Neural progenitor cell (in vitro differentiated cells): ENCODE measurements at regions not wholly inside any gene's neighbourhood (a gene's known extent, or its start where the extent isn't known, plus 50 kb on each side); places are given as distances from the start of the nearest gene placed in this dataset.

Experiments
- DNase-seq: peaks from one replicate; pipeline ENCODE4 v3.0.0-alpha.2; 2016; ENCODE audit warnings: low spot score
- H2AFZ ChIP-seq: fragments of 200-600 bp; sonication (generic); replicated peaks from 2 replicates; pipeline ENCODE4 v1.6.1; 2016; ENCODE audit warnings: antibody characterized with exemption
- H3F3A ChIP-seq: fragments of 200-600 bp; sonication (generic); 2 replicates; pipeline ENCODE4 v1.6.1; 2016; ENCODE audit warnings: antibody characterized with exemption, low read depth
- H3K27ac ChIP-seq: fragments of 200-600 bp; sonication (generic); 2 replicates; pipeline ENCODE4 v1.5.1; 2016; ENCODE audit warnings: mild to moderate bottlenecking
- H3K27me3 ChIP-seq: fragments of 200-600 bp; sonication (generic); 2 replicates; pipeline ENCODE4 v1.6.1; 2016; ENCODE audit warnings: mild to moderate bottlenecking, moderate library complexity
- H3K36me3 ChIP-seq: fragments of 200-600 bp; sonication (generic); 2 replicates; pipeline ENCODE4 v1.5.1; 2016
- H3K4me1 ChIP-seq: fragments of 200-600 bp; sonication (generic); 2 replicates; pipeline ENCODE4 v1.6.1; 2016; ENCODE audit warnings: mixed run types
- H3K4me2 ChIP-seq: fragments of 200-600 bp; sonication (generic); 2 replicates; pipeline ENCODE4 v1.6.1; 2016
- H3K4me3 ChIP-seq: fragments of 200-600 bp; sonication (generic); 2 replicates; pipeline ENCODE4 v1.5.1; 2016
- H3K79me2 ChIP-seq: fragments of 200-600 bp; sonication (generic); 2 replicates; pipeline ENCODE4 v1.6.1; 2016; ENCODE audit warnings: low read depth
- H3K9ac ChIP-seq: fragments of 200-600 bp; sonication (generic); 2 replicates; pipeline ENCODE4 v1.6.1; 2016
- H3K9me3 ChIP-seq: fragments of 200-600 bp; sonication (generic); 2 replicates; pipeline ENCODE4 v1.5.1; 2016; ENCODE audit warnings: low read depth
- H4K20me1 ChIP-seq: fragments of 200-600 bp; sonication (generic); 2 replicates; pipeline ENCODE4 v1.6.1; 2016; ENCODE audit warnings: low read depth
- H3K27ac Mint-ChIP-seq: 3 replicates; pipeline ENCODE4 v1.8.0; 2021; ENCODE audit warnings: mixed read lengths
- H3K27me3 Mint-ChIP-seq: 2 replicates; pipeline ENCODE4 v1.8.0; 2022; ENCODE audit warnings: low read depth, mild to moderate bottlenecking, inconsistent platforms, moderate library complexity, mixed read lengths; ENCODE audit not compliant: insufficient read depth
- H3K36me3 Mint-ChIP-seq: 3 replicates; pipeline ENCODE4 v1.8.0; 2021; ENCODE audit warnings: mixed read lengths
- H3K4me1 Mint-ChIP-seq: 3 replicates; pipeline ENCODE4 v1.8.0; 2021; ENCODE audit warnings: mixed read lengths
- H3K4me3 Mint-ChIP-seq: 3 replicates; pipeline ENCODE4 v1.8.0; 2021; ENCODE audit warnings: mild to moderate bottlenecking, moderate library complexity, mixed read lengths
- H3K9me3 Mint-ChIP-seq: 3 replicates; pipeline ENCODE4 v1.8.0; 2020; ENCODE audit warnings: mixed read lengths
- EZH2 ChIP-seq: fragments of 200-600 bp; sonication (generic); IDR thresholded peaks from 2 replicates; pipeline ENCODE4 v1.6.1; 2017; ENCODE audit warnings: antibody characterized with exemption, mild to moderate bottlenecking, moderate library complexity
- EZH2phosphoT487 ChIP-seq: fragments of 200-600 bp; sonication (generic); IDR thresholded peaks from 2 replicates; pipeline ENCODE4 v1.6.1; 2017; ENCODE audit warnings: antibody characterized with exemption
- TF ChIP-seq, protein P1 (sequence below): fragments of 200-600 bp; sonication (generic); IDR thresholded peaks from 2 replicates; pipeline ENCODE4 v1.5.1; 2017; ENCODE audit warnings: antibody characterized with exemption, mild to moderate bottlenecking

DNA sequence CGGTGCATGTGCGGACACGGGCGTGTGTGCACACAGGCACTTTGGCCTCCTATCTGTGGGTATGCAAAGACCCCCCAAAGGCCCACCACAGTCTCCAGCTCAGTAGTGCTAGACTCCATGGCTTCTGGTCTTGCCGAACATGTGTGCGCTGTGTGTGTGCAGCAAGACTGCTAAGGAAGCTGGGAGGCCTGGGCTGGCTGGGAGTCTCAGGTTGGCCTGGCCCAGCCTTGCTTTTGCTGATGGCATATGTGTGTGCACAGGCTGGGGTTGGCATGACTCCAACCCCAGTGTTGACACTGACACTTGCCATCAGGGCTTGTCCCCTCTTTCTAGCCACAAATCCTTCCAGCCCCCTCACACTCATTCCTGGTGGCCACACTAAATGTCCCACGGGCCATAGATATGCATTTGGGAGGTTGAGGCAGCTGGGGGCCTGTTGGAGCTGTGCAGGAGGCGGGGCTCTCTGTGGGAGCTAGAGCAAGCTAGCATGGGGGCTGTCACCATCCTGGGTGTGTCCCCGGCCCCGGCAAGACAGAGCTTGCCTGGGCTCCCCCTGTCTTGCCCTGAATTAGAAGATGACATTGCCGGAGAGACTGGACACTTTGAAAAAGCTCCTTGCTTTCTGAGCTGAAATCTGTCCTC, 60.9 kb upstream of the NECTIN1 start:
- Histone ChIP-seq H3K9ac (no peak overlapping the region), H3K4me3 (no peak overlapping the region), H3K4me2 (no peak overlapping the region), H4K20me1 (no peaks in the 10 kb centered on the region), H3K79me2 (no peaks in the 10 kb centered on the region), H3K9me3 (no peaks in the 10 kb centered on the region), H3F3A (peaks cover 30% of the 10 kb centered on the region), H3K27ac (no peak overlapping the region), H3K27me3 (peaks cover 17% of the 10 kb centered on the region), H3K36me3 (no peaks in the 10 kb centered on the region), H3K4me1 (peaks cover 45% of the 10 kb centered on the region), H2AFZ (no peak overlapping the region)
- DNase-seq: no peak
- TF ChIP-seq, protein P1, sequence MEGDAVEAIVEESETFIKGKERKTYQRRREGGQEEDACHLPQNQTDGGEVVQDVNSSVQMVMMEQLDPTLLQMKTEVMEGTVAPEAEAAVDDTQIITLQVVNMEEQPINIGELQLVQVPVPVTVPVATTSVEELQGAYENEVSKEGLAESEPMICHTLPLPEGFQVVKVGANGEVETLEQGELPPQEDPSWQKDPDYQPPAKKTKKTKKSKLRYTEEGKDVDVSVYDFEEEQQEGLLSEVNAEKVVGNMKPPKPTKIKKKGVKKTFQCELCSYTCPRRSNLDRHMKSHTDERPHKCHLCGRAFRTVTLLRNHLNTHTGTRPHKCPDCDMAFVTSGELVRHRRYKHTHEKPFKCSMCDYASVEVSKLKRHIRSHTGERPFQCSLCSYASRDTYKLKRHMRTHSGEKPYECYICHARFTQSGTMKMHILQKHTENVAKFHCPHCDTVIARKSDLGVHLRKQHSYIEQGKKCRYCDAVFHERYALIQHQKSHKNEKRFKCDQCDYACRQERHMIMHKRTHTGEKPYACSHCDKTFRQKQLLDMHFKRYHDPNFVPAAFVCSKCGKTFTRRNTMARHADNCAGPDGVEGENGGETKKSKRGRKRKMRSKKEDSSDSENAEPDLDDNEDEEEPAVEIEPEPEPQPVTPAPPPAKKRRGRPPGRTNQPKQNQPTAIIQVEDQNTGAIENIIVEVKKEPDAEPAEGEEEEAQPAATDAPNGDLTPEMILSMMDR: no peak
- TF ChIP-seq EZH2phosphoT487 (no peak), EZH2 (no peak)
- Mint-ChIP-seq H3K9me3 (no peaks in the 10 kb centered on the region), H3K27me3 (peaks cover 21% of the 10 kb centered on the region), H3K4me1 (peaks cover 43% of the 10 kb centered on the region), H3K27ac (no peak overlapping the region), H3K4me3 (no peak overlapping the region), H3K36me3 (no peaks in the 10 kb centered on the region)

DNA sequence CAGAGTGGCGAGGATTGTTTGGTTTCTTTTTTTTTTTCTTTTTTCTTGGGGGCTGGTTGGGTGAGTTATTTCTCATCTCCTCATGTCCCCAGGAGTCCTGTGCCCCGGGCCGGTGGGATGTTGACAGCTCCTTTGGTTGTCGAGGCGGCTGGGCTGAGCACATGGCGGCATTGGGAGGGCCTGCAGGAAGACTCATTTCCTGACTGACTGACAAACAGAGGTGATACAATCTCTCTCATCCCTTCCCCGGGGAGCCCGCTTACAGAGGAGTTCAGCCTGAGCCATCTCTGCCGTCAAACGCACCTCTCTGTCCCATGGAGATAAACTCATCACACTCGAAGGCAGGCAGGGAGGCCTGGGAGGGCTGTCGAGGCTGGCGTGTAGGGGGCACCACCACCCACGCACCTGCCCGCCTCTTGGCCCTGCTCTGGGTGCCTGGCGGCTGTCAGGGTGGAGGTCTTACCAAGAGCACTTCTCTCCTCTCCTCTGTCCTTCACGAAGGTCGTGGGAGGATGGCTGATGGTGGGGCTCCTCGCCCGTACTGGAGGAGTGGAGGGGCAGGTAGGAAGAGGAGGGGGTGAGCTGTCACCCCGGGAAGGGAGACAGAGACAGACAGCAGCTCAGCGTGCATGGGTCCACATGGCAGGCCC, 60.0 kb upstream of the NECTIN1 start:
- TF ChIP-seq, protein P1: no peak
- TF ChIP-seq EZH2phosphoT487 (no peak), EZH2 (no peak)
- Histone ChIP-seq H3K4me3 (no peak overlapping the region), H3K9ac (no peak overlapping the region), H3F3A (peaks cover 30% of the 10 kb centered on the region), H2AFZ (no peak overlapping the region), H3K27me3 (peaks cover 9% of the 10 kb centered on the region), H3K79me2 (no peaks in the 10 kb centered on the region), H3K4me2 (no peak overlapping the region), H4K20me1 (no peaks in the 10 kb centered on the region), H3K4me1 (peaks cover 37% of the 10 kb centered on the region), H3K36me3 (no peaks in the 10 kb centered on the region), H3K9me3 (no peaks in the 10 kb centered on the region), H3K27ac (no peak overlapping the region)
- Mint-ChIP-seq H3K4me1 (peaks cover 35% of the 10 kb centered on the region), H3K27ac (no peak overlapping the region), H3K36me3 (no peaks in the 10 kb centered on the region), H3K27me3 (peaks cover 21% of the 10 kb centered on the region), H3K9me3 (no peaks in the 10 kb centered on the region), H3K4me3 (no peak overlapping the region)
- DNase-seq: no peak

GRCh38 chr11:119788096-119788883, 59.3 kb upstream of the NECTIN1 start:
- H3K36me3 ChIP-seq: no peaks in the 10 kb centered on the region
- no peaks in the 10 kb centered on the region for H3K9me3 Mint-ChIP-seq
- H3K4me1 Mint-ChIP-seq: peaks cover 28% of the 10 kb centered on the region
- no peaks in the 10 kb centered on the region for H3K79me2 ChIP-seq
- H3K27me3 ChIP-seq: peaks cover 1% of the 10 kb centered on the region
- no peak overlapping the region for H3K4me3 ChIP-seq
- no peak overlapping the region for H3K27ac ChIP-seq
- H3K4me3 Mint-ChIP-seq: no peak overlapping the region
- H2AFZ ChIP-seq: no peak overlapping the region
- no peak for TF ChIP-seq EZH2phosphoT487
- H3K4me2 ChIP-seq: no peak overlapping the region
- H4K20me1 ChIP-seq: no peaks in the 10 kb centered on the region
- H3K4me1 ChIP-seq: peaks cover 29% of the 10 kb centered on the region
- H3K9me3 ChIP-seq: no peaks in the 10 kb centered on the region
- H3K36me3 Mint-ChIP-seq: no peaks in the 10 kb centered on the region
- peaks cover 20% of the 10 kb centered on the region for H3K27me3 Mint-ChIP-seq
- H3K9ac ChIP-seq: no peak overlapping the region
- peaks cover 30% of the 10 kb centered on the region for H3F3A ChIP-seq
- H3K27ac Mint-ChIP-seq: no peak overlapping the region
- DNase-seq: no peak
